Astrocyte of the cerebellum (primary cell): ENCODE measurements at regions not wholly inside any gene's neighbourhood (a gene's known extent, or its start where the extent isn't known, plus 50 kb on each side); places are given as distances from the start of the nearest gene placed in this dataset.

Source experiments
- DNase-seq: peaks from one replicate; pipeline ENCODE4 v3.0.0-alpha.2; 2011; ENCODE audit warnings: low read depth
- H3K4me3 ChIP-seq: 2 replicates; pipeline ENCODE4 v1.5.1; 2011; ENCODE audit warnings: mild to moderate bottlenecking, low read depth, low read length, moderate library complexity
- CTCF ChIP-seq: IDR thresholded peaks from 2 replicates; pipeline ENCODE4 v1.5.1; 2012; ENCODE audit warnings: low read length, low read depth, moderate library complexity, mild to moderate bottlenecking; ENCODE audit errors: missing control alignments
- in situ Hi-C: cut with HindIII; loops from 2 replicates; pipeline ENCODE4 v1.10.0; 2017; ENCODE audit warnings: low sequenced_read_pairs

DNA sequence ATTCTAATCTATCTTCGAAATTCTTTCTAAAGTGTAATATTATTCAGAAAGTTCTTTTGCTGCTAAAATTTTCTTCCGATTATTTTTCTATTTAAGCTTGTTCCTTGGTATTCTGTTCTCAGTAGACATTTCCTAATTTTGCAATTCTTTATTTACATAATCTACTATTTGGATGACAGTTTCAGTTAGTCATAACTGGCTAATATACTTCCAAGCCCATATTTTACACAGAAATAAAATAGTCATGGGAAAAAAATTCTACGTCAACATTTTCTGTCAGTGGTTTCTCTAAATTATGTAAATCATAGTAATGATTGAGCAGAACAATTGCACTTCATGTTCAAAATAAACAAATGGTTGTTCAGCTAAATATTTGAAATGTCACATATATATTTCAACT, 178.0 kb upstream of the ANKRD50 start:
- H3K4me3 ChIP-seq = no peak overlapping the region
- DNase-seq = no peak
- no peak for TF ChIP-seq CTCF
- in situ Hi-C loops = no loop called here

DNA sequence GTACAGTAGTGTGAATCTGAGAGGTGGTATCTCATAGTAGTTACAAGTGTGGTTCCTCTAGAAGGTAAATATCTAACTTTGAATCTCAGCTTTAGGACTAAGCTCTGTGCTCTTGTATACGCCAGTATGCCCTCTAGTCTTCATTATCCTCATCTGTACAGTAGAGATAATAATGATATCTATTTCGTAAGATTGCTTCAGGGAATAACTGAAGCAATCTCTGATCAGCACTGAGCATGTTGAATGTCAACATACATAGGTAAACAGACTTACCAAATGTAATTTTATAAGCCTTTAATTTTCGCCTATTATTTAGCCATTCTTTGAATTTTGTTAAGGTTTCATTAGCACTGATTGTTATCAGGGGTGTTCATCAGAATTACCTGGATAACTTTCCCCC, 175.2 kb upstream of the ANKRD50 start:
- no peak overlapping the region for H3K4me3 ChIP-seq
- in situ Hi-C loops = no loop called here
- TF ChIP-seq CTCF = no peak
- no peak for DNase-seq

DNA sequence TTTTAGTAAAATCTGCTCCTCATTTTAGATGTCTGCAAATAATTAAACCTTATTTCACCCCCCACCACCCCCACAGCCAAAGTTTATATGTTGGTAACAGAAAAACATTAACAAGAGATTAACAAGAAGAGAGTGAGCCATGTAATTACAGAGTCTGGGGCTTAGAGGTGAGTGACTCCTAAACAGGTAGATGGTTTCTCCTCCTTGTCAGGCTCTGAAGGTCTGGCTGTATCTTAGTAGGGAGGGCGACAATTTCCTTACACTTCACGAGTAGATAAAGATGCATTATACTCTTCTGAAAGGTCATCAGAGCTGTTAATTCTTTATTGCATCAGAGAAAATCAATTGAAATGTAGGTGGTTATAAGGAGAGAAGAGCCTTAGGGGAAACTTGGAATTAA, 171.8 kb upstream of the ANKRD50 start:
- no peak for TF ChIP-seq CTCF
- no peak for DNase-seq
- in situ Hi-C loops = no loop called here
- H3K4me3 ChIP-seq = no peak overlapping the region

GRCh38 chr4:124883632-124884031, 171.1 kb upstream of the ANKRD50 start:
- no peak for TF ChIP-seq CTCF
- in situ Hi-C loops = no loop called here
- no peak for DNase-seq
- H3K4me3 ChIP-seq = no peak overlapping the region

- no peak overlapping the region for H3K4me3 ChIP-seq
- no peak for DNase-seq
- no peak for TF ChIP-seq CTCF
- in situ Hi-C loops = no loop called here
Observed at GRCh38 chr4:124879195-124879594, 166.7 kb upstream of the ANKRD50 start.

- DNase-seq = no peak
- no peak overlapping the region for H3K4me3 ChIP-seq
- no peak for TF ChIP-seq CTCF
- in situ Hi-C loops = no loop called here
Observed at GRCh38 chr4:124874172-124874450, 161.6 kb upstream of the ANKRD50 start.
